ENCODE measurements at regions not wholly inside any gene's neighbourhood (a gene's known extent, or its start where the extent isn't known, plus 50 kb on each side); places are given as distances from the start of the nearest gene placed in this dataset.

DNA sequence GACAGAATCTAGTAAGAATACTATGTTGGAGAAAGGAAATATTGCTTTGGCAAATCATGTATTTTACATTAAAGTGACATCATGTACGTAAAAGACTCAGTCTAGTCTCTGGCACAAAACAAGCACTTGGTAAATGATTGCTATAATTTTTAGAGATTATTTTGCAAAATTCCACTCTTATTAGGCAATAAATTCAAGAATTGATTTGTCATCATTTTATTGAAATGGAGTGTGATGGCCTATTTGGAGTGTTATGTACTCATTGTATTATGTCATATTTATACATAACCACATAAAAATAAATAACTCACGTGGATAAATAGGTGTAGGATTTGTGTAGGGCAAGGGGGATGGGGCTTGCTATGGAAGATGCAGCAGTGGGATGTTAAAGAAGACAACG is 70.0 kb upstream of the FYN start:
- TF ChIP-seq CTCF (conservative IDR thresholded peaks at IDR 0.05 in 1 of 2, IDR thresholded peaks at IDR 0.05 in 1 of 2; ENCODE audit: low read depth in 1 of 2, low read length in 2 of 2): no peak
- TF ChIP-seq EZH2 (IDR thresholded peaks at IDR 0.05; ENCODE audit: low read length, missing control alignments): no peak

All from fibroblast of lung (primary cell).